Osteoblast (primary cell): ENCODE measurements at regions not wholly inside any gene's neighbourhood (a gene's known extent, or its start where the extent isn't known, plus 50 kb on each side); places are given as distances from the start of the nearest gene placed in this dataset.

ENCODE experiments used
- DNase-seq: peaks from one replicate; pipeline ENCODE4 v3.0.0; 2011; ENCODE audit warnings: low spot score, mixed read lengths; ENCODE audit not compliant: insufficient read length; ENCODE audit errors: missing footprints
- H2AFZ ChIP-seq: 2 replicates; pipeline ENCODE4 v1.6.0; 2011; ENCODE audit warnings: mild to moderate bottlenecking, low read length
- H3K27ac ChIP-seq: 2 replicates; pipeline ENCODE4 v1.5.1; 2011; ENCODE audit warnings: mild to moderate bottlenecking, low read depth, low read length, moderate library complexity
- H3K27me3 ChIP-seq: 2 replicates; pipeline ENCODE4 v1.6.0; 2012; ENCODE audit warnings: mild to moderate bottlenecking, control low read depth, inconsistent platforms, low read length, moderate library complexity; ENCODE audit not compliant: insufficient read depth
- H3K36me3 ChIP-seq: 2 replicates; pipeline ENCODE4 v1.5.1; 2011; ENCODE audit warnings: mild to moderate bottlenecking, low read length, control low read depth, moderate library complexity; ENCODE audit not compliant: insufficient read depth
- H3K4me1 ChIP-seq: 2 replicates; pipeline ENCODE4 v1.5.1; 2011; ENCODE audit warnings: mild to moderate bottlenecking, low read length, control low read depth, moderate library complexity; ENCODE audit not compliant: insufficient read depth
- H3K4me2 ChIP-seq: 2 replicates; pipeline ENCODE4 v1.6.0; 2011; ENCODE audit warnings: mild to moderate bottlenecking, low read length; ENCODE audit not compliant: insufficient read depth
- H3K4me3 ChIP-seq: fragments of 200-600 bp; sonication (generic); 3 replicates; pipeline ENCODE4 v1.5.1; 2012; ENCODE audit warnings: mild to moderate bottlenecking, low read length, inconsistent platforms; ENCODE audit not compliant: insufficient read depth
- H3K79me2 ChIP-seq: 2 replicates; pipeline ENCODE4 v1.6.0; 2012; ENCODE audit warnings: mild to moderate bottlenecking, low read length, control low read depth, inconsistent platforms; ENCODE audit not compliant: insufficient read depth
- H3K9me3 ChIP-seq: 2 replicates; pipeline ENCODE4 v1.5.1; 2011; ENCODE audit warnings: low read depth, low read length, control low read depth
- H4K20me1 ChIP-seq: 2 replicates; pipeline ENCODE4 v1.6.0; 2012; ENCODE audit warnings: mild to moderate bottlenecking, low read length, control low read depth; ENCODE audit not compliant: insufficient read depth
- CTCF ChIP-seq: IDR thresholded peaks from 2 replicates; pipeline ENCODE4 v1.5.1; 2011; ENCODE audit warnings: mild to moderate bottlenecking, low read depth, low read length, moderate library complexity; ENCODE audit errors: extremely low read depth

- H3K4me2 ChIP-seq = no peak overlapping the region
- H4K20me1 ChIP-seq = no peaks in the 10 kb centered on the region
- H3K27ac ChIP-seq = no peak overlapping the region
These were observed 252.7 kb upstream of the CSF3R start for GRCh38 chr1:36735436-36735835.

GRCh38 chr1:36734356-36734755 is 251.6 kb upstream of the CSF3R start:
- H4K20me1 ChIP-seq = no peaks in the 10 kb centered on the region
- no peaks in the 10 kb centered on the region for H3K79me2 ChIP-seq
- no peaks in the 10 kb centered on the region for H3K27me3 ChIP-seq
- no peak overlapping the region for H2AFZ ChIP-seq
- no peak overlapping the region for H3K4me2 ChIP-seq
- H3K27ac ChIP-seq = no peak overlapping the region
- no peaks in the 10 kb centered on the region for H3K36me3 ChIP-seq
- H3K4me1 ChIP-seq = no peaks in the 10 kb centered on the region
- DNase-seq = no peak
- no peak overlapping the region for H3K4me3 ChIP-seq
- no peak for TF ChIP-seq CTCF
- H3K9me3 ChIP-seq = no peaks in the 10 kb centered on the region

More at GRCh38 chr1:36735436-36735835, 252.7 kb upstream of the CSF3R start:
- H3K9me3 ChIP-seq = no peaks in the 10 kb centered on the region
- TF ChIP-seq CTCF = no peak
- DNase-seq = no peak
- no peak overlapping the region for H3K4me3 ChIP-seq
- no peaks in the 10 kb centered on the region for H3K36me3 ChIP-seq
- H3K79me2 ChIP-seq = no peaks in the 10 kb centered on the region
- H2AFZ ChIP-seq = no peak overlapping the region
- no peaks in the 10 kb centered on the region for H3K4me1 ChIP-seq
- no peaks in the 10 kb centered on the region for H3K27me3 ChIP-seq

GRCh38 chr1:36733748-36734147 is 251.0 kb upstream of the CSF3R start:
- no peak overlapping the region for H3K4me2 ChIP-seq
- no peak for DNase-seq
- no peak overlapping the region for H2AFZ ChIP-seq
- no peaks in the 10 kb centered on the region for H3K4me1 ChIP-seq
- no peak for TF ChIP-seq CTCF
- no peak overlapping the region for H3K4me3 ChIP-seq
- no peaks in the 10 kb centered on the region for H3K9me3 ChIP-seq
- H3K36me3 ChIP-seq = no peaks in the 10 kb centered on the region
- no peak overlapping the region for H3K27ac ChIP-seq
- H3K79me2 ChIP-seq = no peaks in the 10 kb centered on the region
- no peaks in the 10 kb centered on the region for H3K27me3 ChIP-seq
- no peaks in the 10 kb centered on the region for H4K20me1 ChIP-seq

GRCh38 chr1:36732015-36732356 is 249.3 kb upstream of the CSF3R start:
- H3K36me3 ChIP-seq = no peaks in the 10 kb centered on the region
- no peak for TF ChIP-seq CTCF
- no peaks in the 10 kb centered on the region for H3K79me2 ChIP-seq
- no peaks in the 10 kb centered on the region for H4K20me1 ChIP-seq
- no peak overlapping the region for H3K27ac ChIP-seq
- no peak overlapping the region for H3K4me3 ChIP-seq
- DNase-seq = no peak
- no peaks in the 10 kb centered on the region for H3K27me3 ChIP-seq
- H3K4me2 ChIP-seq = no peak overlapping the region
- H2AFZ ChIP-seq = no peak overlapping the region
- H3K9me3 ChIP-seq = no peaks in the 10 kb centered on the region
- H3K4me1 ChIP-seq = no peaks in the 10 kb centered on the region
